ENCODE measurements at regions not wholly inside any gene's neighbourhood (a gene's known extent, or its start where the extent isn't known, plus 50 kb on each side); places are given as distances from the start of the nearest gene placed in this dataset.

DNA sequence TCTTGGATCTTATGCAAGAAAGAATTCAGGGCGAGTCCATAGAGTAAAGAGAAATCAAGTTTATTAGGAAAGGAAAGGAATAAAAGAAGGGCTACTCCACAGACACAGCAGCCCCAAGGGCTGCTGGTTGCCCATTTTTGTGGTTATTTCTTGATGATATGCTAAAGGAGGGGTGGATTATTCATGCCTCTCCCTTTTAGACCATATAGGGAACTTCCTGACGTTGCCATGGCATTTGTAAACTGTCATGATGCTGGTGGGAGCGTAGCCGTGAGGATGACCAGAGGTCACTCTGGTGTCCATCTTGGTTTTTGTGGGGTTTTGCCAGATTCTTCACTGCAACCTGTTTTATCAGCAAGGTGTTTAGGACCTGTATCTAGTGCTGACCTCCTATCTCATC lies 115.4 kb upstream of the CARD11 start:
- TF ChIP-seq EZH2 (IDR thresholded peaks at IDR 0.05; ENCODE audit: low read length, unreplicated experiment) (no peak), CTCF (conservative IDR thresholded peaks at IDR 0.05; ENCODE audit: low read depth, low read length) (no peak), EZH2phosphoT487 (IDR thresholded peaks at IDR 0.05; ENCODE audit: borderline replicate concordance, low read length) (no peak)

Data from PC-3 (cell line).